Psoas muscle (tissue), 7 donors: ENCODE measurements at regions not wholly inside any gene's neighbourhood (a gene's known extent, or its start where the extent isn't known, plus 50 kb on each side); places are given as distances from the start of the nearest gene placed in this dataset.

ENCODE experiments used
- ATAC-seq, 4 donors: fragments of 200-7000 bp; cut with Tn5 transposase; one replicate each; pipeline ENCODE4 v1.9.1; 2020; ENCODE audit warnings: moderate library complexity in 3 of 4, mild to moderate bottlenecking in 2 of 4
- DNase-seq, 2 donors: peaks; one replicate each; pipeline ENCODE4 v3.0.0-alpha.2; 2020
- H3K27ac ChIP-seq: fragments of 200-600 bp; one replicate; pipeline ENCODE4 v1.8.0; 2022
- H3K27me3 ChIP-seq, 3 donors: fragments of 200-600 bp in 1 of 3; one replicate each; pipeline versions ENCODE4 v1.6.1 to v1.8.0; 2013 to 2022; ENCODE audit warnings: low read length in 2 of 3, mild to moderate bottlenecking in 2 of 3, moderate library complexity in 1 of 3; ENCODE audit not compliant: insufficient read depth in 3 of 3
- H3K36me3 ChIP-seq, 2 donors: fragments of 200-600 bp in 1 of 2; one replicate each; pipeline versions ENCODE4 v1.6.1 to v1.8.0; 2013 to 2022; ENCODE audit warnings: low read depth in 1 of 2, mild to moderate bottlenecking in 1 of 2, moderate library complexity in 1 of 2; ENCODE audit not compliant: insufficient read depth in 1 of 2
- H3K4me1 ChIP-seq: fragments of 200-600 bp; one replicate; pipeline ENCODE4 v1.8.0; 2022
- H3K4me3 ChIP-seq: fragments of 200-600 bp; one replicate; pipeline ENCODE4 v1.8.0; 2022; ENCODE audit warnings: mild to moderate bottlenecking
- H3K9me3 ChIP-seq: fragments of 200-600 bp; one replicate; pipeline ENCODE4 v1.8.0; 2022
- CTCF ChIP-seq: fragments of 200-600 bp; IDR thresholded peaks from one replicate; pipeline ENCODE4 v1.8.0; 2022; ENCODE audit warnings: antibody characterized with exemption
- WGBS, 3 donors: extraction: QIAGEN DNeasy Blood & Tissue Kit; methylation state at CpG; one replicate each; pipeline versions ENCODE4 v1.1.6 to v1.1.7; 2013; 5-methylcytosine and 5-hydroxymethylcytosine counted together
- intact Hi-C, 2 donors: fragments of 100-400 bp; cut with DNase I; formaldehyde crosslinking; loops; one replicate each; pipeline versions ENCODE4 v1.11.0 to v1.14.2; 2022
- donor health status: healthy with polysubstance abuse.
- donor health status: DM: no; HTN: no; CAD: no; lungs with moderate emphysema.
- donor health status: Bipolar disorder and iron deficiency.
- donor health status: healthy.
- donor health status: DM: yes; HTN: yes; CAD: no.
- donor health status: DM: no; HTN: no; CAD: no.
- donor health status: DM: yes; HTN: yes; CAD: no.

- no peaks in the 10 kb centered on the region for H3K36me3 ChIP-seq
- H3K4me1 ChIP-seq = no peaks in the 10 kb centered on the region
- no peaks in the 10 kb centered on the region for H3K9me3 ChIP-seq
- DNase-seq (no peak), ATAC-seq (no peak)
- H3K27ac ChIP-seq = no peak overlapping the region
- no peak for TF ChIP-seq CTCF
- H3K4me3 ChIP-seq = no peak overlapping the region
- no peaks in the 10 kb centered on the region for H3K27me3 ChIP-seq
- intact Hi-C loops = no loop called here
- 40 to 54% (median 41%) methylated on average over 2 of the region's 2 CpGs for WGBS, 3 donors
Observed at GRCh38 chr5:152135827-152136226, 211.2 kb upstream of the GLRA1 start.

GRCh38 chr5:152125661-152126205 is 201.1 kb upstream of the GLRA1 start:
- no peaks in the 10 kb centered on the region for H3K36me3 ChIP-seq
- DNase-seq (no peak), ATAC-seq (no peak)
- intact Hi-C loops = no loop called here
- no peaks in the 10 kb centered on the region for H3K9me3 ChIP-seq
- H3K4me1 ChIP-seq = no peaks in the 10 kb centered on the region
- H3K27ac ChIP-seq = no peak overlapping the region
- no peak for TF ChIP-seq CTCF
- H3K4me3 ChIP-seq = no peak overlapping the region
- peaks cover 0 to 4% (median 0%) of the 10 kb centered on the region in 3 donors for H3K27me3 ChIP-seq
- WGBS, 3 donors = 48 to 52% (median 51%) methylated on average over 7 of the region's 7 CpGs

- 63 to 80% (median 68%) methylated on average over 12 of the region's 12 CpGs for WGBS, 3 donors
- no peaks in the 10 kb centered on the region for H3K36me3 ChIP-seq
- no peak for TF ChIP-seq CTCF
- no peak overlapping the region for H3K27ac ChIP-seq
- H3K27me3 ChIP-seq = no peaks in the 10 kb centered on the region
- no peak for DNase-seq
- H3K9me3 ChIP-seq = no peaks in the 10 kb centered on the region
- intact Hi-C loops = no loop called here
- no peaks in the 10 kb centered on the region for H3K4me1 ChIP-seq
- ATAC-seq = no peak
- no peak overlapping the region for H3K4me3 ChIP-seq
Observed at GRCh38 chr5:152124409-152125041, 199.9 kb upstream of the GLRA1 start.

GRCh38 chr5:152118676-152119470 is 194.2 kb upstream of the GLRA1 start:
- TF ChIP-seq CTCF = no peak
- Histone ChIP-seq H3K27me3 (no peaks in the 10 kb centered on the region), H3K36me3 (no peaks in the 10 kb centered on the region), H3K27ac (no peak overlapping the region), H3K4me3 (no peak overlapping the region), H3K9me3 (no peaks in the 10 kb centered on the region), H3K4me1 (no peaks in the 10 kb centered on the region)
- 25 to 40% (median 28%) methylated on average over 5 of the region's 5 CpGs for WGBS, 3 donors
- DNase-seq (no peak), ATAC-seq (no peak)
- intact Hi-C loops = no loop called here
